ENCODE measurements at regions not wholly inside any gene's neighbourhood (a gene's known extent, or its start where the extent isn't known, plus 50 kb on each side); places are given as distances from the start of the nearest gene placed in this dataset.
A peak's percentile ranks its signal among the peaks of the same experiment; 100 is the strongest.

GRCh38 chr5:135271533-135272310 is 127.3 kb downstream of the MACROH2A1 start:
- 32% methylated on average over 14 of the region's 14 CpGs for WGBS (ENCODE audit: insufficient coverage)
- Histone ChIP-seq H3K27ac (ENCODE audit: low read length) (no peak overlapping the region), H3K4me1 (ENCODE audit: control insufficient read depth, insufficient read depth, low read length) (no peaks in the 10 kb centered on the region), H3K36me3 (ENCODE audit: control insufficient read depth, insufficient read depth, low read length) (no peaks in the 10 kb centered on the region), H3K27me3 (ENCODE audit: control insufficient read depth, insufficient read depth, low read length) (no peaks in the 10 kb centered on the region), H3K4me3 (ENCODE audit: low read length) (no peak overlapping the region), H3K9me3 (ENCODE audit: control insufficient read depth, insufficient read depth, low read length) (no peaks in the 10 kb centered on the region)
- H3K27me3 Mint-ChIP-seq (ENCODE audit: low read depth in 2 of 2) = peaks cover 2 to 6% of the 10 kb centered on the region in 2 donors
- no peak overlapping the region for H3K27ac Mint-ChIP-seq
- H3K36me3 Mint-ChIP-seq = no peaks in the 10 kb centered on the region
- intact Hi-C loops (cut with micrococcal nuclease) = no loop called here
- H3K9me3 Mint-ChIP-seq = no peaks in the 10 kb centered on the region
- H3K4me1 Mint-ChIP-seq = no peaks in the 10 kb centered on the region
- H3K4me3 Mint-ChIP-seq = no peak overlapping the region
- ATAC-seq (peak in 1 of 3 donors; percentile 33), DNase-seq (no peak)
- no peak for TF ChIP-seq CTCF (IDR thresholded peaks at IDR 0.05)

DNA sequence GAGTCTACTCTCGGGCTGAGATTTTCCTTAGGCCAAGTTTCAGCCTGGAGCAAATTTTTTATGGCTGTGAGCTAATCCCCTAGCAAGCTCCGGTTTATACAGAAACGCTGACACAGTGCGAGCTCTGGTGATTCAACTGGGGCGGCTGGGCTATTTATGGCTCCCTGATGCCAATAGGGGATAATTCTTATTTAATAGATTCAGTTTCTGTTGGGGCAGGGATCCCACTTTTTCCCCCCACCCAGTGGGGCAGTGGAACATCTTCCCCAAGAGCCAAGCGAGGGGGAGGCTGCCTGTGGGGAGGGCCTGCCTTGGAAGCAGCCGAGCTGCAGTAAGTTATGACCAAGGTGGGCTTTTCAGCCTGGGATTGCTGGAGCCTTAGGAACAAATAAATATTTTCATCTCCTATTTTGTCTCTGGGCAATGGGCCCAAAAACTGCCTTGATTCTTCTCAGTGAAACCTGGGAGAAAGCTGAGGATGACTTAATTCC is 129.1 kb downstream of the MACROH2A1 start:
- H3K4me3 ChIP-seq (ENCODE audit: low read length) = no peak overlapping the region
- H3K9me3 Mint-ChIP-seq = no peaks in the 10 kb centered on the region

DNA sequence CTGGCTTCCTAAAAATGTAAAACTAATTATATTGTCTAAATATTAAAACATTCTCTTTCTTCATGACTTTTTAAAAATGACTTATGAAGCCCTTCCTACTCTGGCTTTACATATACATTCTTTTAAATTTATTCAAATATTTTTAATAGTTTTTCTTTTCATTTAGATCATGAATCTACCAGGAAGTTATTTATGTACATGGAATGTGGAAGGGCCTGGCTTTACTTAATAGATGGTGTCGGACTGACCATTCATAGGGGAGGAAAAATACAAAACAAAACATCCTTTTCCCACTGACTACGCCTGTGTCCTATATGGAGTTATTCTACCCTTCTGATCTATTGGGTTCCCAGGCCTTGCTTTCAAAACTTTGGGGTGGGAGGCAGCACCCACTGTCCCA is 129.8 kb downstream of the MACROH2A1 start:
- no peaks in the 10 kb centered on the region for H3K4me1 ChIP-seq (ENCODE audit: control insufficient read depth, insufficient read depth, low read length)
- H3K27ac Mint-ChIP-seq = no peak overlapping the region
- H3K27me3 Mint-ChIP-seq (ENCODE audit: low read depth in 2 of 2) = peaks cover 9 to 18% of the 10 kb centered on the region in 2 donors
- H3K36me3 Mint-ChIP-seq = no peaks in the 10 kb centered on the region
- intact Hi-C loops (cut with micrococcal nuclease) = no loop called here
- H3K27me3 ChIP-seq (ENCODE audit: control insufficient read depth, insufficient read depth, low read length) = no peaks in the 10 kb centered on the region
- DNase-seq (no peak), ATAC-seq (no peak)
- no peaks in the 10 kb centered on the region for H3K9me3 ChIP-seq (ENCODE audit: control insufficient read depth, insufficient read depth, low read length)
- TF ChIP-seq CTCF (IDR thresholded peaks at IDR 0.05) = no peak
- H3K27ac ChIP-seq (ENCODE audit: low read length) = no peak overlapping the region
- no peaks in the 10 kb centered on the region for H3K36me3 ChIP-seq (ENCODE audit: control insufficient read depth, insufficient read depth, low read length)
- no peaks in the 10 kb centered on the region for H3K4me1 Mint-ChIP-seq
- no peaks in the 10 kb centered on the region for H3K9me3 Mint-ChIP-seq
- H3K4me3 ChIP-seq (ENCODE audit: low read length) = no peak overlapping the region
- H3K4me3 Mint-ChIP-seq = no peak overlapping the region
- WGBS (ENCODE audit: insufficient coverage) = 90% methylated on average over 1 of the region's 2 CpGs

More for the DNA sequence above, 129.1 kb downstream of the MACROH2A1 start:
- WGBS (ENCODE audit: insufficient coverage) = 89% methylated on average over 7 of the region's 7 CpGs
- Histone ChIP-seq H3K4me1 (ENCODE audit: control insufficient read depth, insufficient read depth, low read length) (no peaks in the 10 kb centered on the region), H3K27me3 (ENCODE audit: control insufficient read depth, insufficient read depth, low read length) (no peaks in the 10 kb centered on the region), H3K9me3 (ENCODE audit: control insufficient read depth, insufficient read depth, low read length) (no peaks in the 10 kb centered on the region), H3K36me3 (ENCODE audit: control insufficient read depth, insufficient read depth, low read length) (no peaks in the 10 kb centered on the region), H3K27ac (ENCODE audit: low read length) (no peak overlapping the region)
- Mint-ChIP-seq H3K27me3 (ENCODE audit: low read depth in 2 of 2) (peaks cover 9 to 16% of the 10 kb centered on the region in 2 donors), H3K27ac (no peak overlapping the region), H3K36me3 (no peaks in the 10 kb centered on the region), H3K4me1 (no peaks in the 10 kb centered on the region), H3K4me3 (no peak overlapping the region)
- TF ChIP-seq CTCF (IDR thresholded peaks at IDR 0.05) = no peak
- no peak for DNase-seq
- intact Hi-C loops (cut with micrococcal nuclease) = no loop called here
- ATAC-seq = no peak

DNA sequence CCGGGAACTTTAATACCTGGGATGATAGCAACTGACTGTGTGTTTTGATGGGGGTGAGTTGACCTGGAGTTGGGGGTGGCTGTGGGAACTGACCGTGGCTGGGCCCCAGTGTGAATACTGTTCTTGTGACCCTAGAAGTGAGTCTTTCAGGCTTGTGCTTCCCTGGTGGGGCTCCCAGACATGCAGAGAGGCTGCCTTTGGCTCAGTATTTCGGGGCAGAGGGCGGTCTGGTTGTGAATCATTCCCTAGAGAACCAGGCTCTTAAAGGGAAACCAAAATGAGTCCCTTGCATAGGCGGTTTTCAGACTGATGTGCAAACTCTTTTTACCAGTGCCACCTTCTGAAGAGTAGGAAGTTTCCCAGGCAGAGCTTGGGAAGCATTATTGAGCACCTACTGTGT is 132.1 kb downstream of the MACROH2A1 start:
- no peak for DNase-seq
- no peaks in the 10 kb centered on the region for H3K4me1 Mint-ChIP-seq
- intact Hi-C loops (cut with micrococcal nuclease) = no loop called here
- H3K36me3 ChIP-seq (ENCODE audit: control insufficient read depth, insufficient read depth, low read length) = no peaks in the 10 kb centered on the region
- no peak overlapping the region for H3K4me3 Mint-ChIP-seq
- H3K27ac Mint-ChIP-seq = no peak overlapping the region
- no peaks in the 10 kb centered on the region for H3K9me3 Mint-ChIP-seq
- TF ChIP-seq CTCF (IDR thresholded peaks at IDR 0.05) = no peak
- peaks cover 7 to 22% of the 10 kb centered on the region in 2 donors for H3K27me3 Mint-ChIP-seq (ENCODE audit: low read depth in 2 of 2)
- H3K4me1 ChIP-seq (ENCODE audit: control insufficient read depth, insufficient read depth, low read length) = no peaks in the 10 kb centered on the region
- WGBS (ENCODE audit: insufficient coverage) = 83% methylated on average over 5 of the region's 5 CpGs
- H3K27ac ChIP-seq (ENCODE audit: low read length) = no peak overlapping the region
- H3K36me3 Mint-ChIP-seq = no peaks in the 10 kb centered on the region
- no peak for ATAC-seq
- no peaks in the 10 kb centered on the region for H3K9me3 ChIP-seq (ENCODE audit: control insufficient read depth, insufficient read depth, low read length)
- no peaks in the 10 kb centered on the region for H3K27me3 ChIP-seq (ENCODE audit: control insufficient read depth, insufficient read depth, low read length)
- H3K4me3 ChIP-seq (ENCODE audit: low read length) = no peak overlapping the region
